MM.1S (cell line): ENCODE measurements at regions not wholly inside any gene's neighbourhood (a gene's known extent, or its start where the extent isn't known, plus 50 kb on each side); places are given as distances from the start of the nearest gene placed in this dataset.

Source experiments
- CTCF ChIP-seq: fragments of 300-600 bp; sonication (generic); IDR thresholded peaks from 2 replicates; pipeline ENCODE4 v1.5.1; 2016; ENCODE audit warnings: antibody characterized with exemption, low read length, mixed read lengths
- EZH2 ChIP-seq: fragments of 300-600 bp; sonication (generic); optimal IDR thresholded peaks from 2 replicates; pipeline ENCODE3; 2017; ENCODE audit warnings: low read depth, mild to moderate bottlenecking, antibody characterized with exemption, low read length, mixed read lengths

GRCh38 chr16:56068816-56069215, 122.5 kb upstream of the GNAO1 start:
- TF ChIP-seq CTCF (no peak), EZH2 (no peak)
